ENCODE measurements at regions not wholly inside any gene's neighbourhood (a gene's known extent, or its start where the extent isn't known, plus 50 kb on each side); places are given as distances from the start of the nearest gene placed in this dataset.
"Not testable (repeated sequence)": the region's sequence is repeated elsewhere in the genome, so short reads cannot be mapped to it uniquely, and the experiment has no call there.

DNA sequence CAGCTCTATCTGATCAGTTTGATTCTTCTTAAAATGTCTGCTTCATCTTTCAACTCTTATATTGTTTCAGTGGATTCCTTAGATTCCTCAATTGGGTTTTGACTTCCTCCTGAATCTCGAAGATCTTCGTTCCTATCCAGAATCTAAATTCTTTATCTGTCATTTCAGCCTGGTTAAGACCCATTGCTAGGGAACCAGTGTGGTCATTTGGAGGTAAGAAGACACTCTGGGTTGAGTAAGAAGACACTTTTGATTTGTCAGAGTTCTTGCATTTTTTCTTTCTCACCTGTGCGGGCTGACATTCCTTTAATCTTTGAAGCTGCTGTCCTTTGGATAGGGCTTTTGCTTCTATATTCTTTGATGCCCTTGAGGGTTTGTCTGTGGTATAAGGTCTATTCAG, 291.9 kb downstream of the SLC7A11 start:
- no peaks in the 10 kb centered on the region for H3K4me1 ChIP-seq
- no peak overlapping the region for H3K27ac ChIP-seq
- TF ChIP-seq, protein P1, sequence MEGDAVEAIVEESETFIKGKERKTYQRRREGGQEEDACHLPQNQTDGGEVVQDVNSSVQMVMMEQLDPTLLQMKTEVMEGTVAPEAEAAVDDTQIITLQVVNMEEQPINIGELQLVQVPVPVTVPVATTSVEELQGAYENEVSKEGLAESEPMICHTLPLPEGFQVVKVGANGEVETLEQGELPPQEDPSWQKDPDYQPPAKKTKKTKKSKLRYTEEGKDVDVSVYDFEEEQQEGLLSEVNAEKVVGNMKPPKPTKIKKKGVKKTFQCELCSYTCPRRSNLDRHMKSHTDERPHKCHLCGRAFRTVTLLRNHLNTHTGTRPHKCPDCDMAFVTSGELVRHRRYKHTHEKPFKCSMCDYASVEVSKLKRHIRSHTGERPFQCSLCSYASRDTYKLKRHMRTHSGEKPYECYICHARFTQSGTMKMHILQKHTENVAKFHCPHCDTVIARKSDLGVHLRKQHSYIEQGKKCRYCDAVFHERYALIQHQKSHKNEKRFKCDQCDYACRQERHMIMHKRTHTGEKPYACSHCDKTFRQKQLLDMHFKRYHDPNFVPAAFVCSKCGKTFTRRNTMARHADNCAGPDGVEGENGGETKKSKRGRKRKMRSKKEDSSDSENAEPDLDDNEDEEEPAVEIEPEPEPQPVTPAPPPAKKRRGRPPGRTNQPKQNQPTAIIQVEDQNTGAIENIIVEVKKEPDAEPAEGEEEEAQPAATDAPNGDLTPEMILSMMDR (IDR thresholded peaks at IDR 0.05), result no peak
- H3K4me3 ChIP-seq, result no peak overlapping the region
- DNase-seq (ENCODE audit: low spot score in 2 of 2), result no peak
- no peaks in the 10 kb centered on the region for H3K36me3 ChIP-seq
- no peaks in the 10 kb centered on the region for H3K27me3 ChIP-seq
- no peaks in the 10 kb centered on the region for H3K9me3 ChIP-seq
- intact Hi-C loops (cut with DNase I), result no loop called here

DNA sequence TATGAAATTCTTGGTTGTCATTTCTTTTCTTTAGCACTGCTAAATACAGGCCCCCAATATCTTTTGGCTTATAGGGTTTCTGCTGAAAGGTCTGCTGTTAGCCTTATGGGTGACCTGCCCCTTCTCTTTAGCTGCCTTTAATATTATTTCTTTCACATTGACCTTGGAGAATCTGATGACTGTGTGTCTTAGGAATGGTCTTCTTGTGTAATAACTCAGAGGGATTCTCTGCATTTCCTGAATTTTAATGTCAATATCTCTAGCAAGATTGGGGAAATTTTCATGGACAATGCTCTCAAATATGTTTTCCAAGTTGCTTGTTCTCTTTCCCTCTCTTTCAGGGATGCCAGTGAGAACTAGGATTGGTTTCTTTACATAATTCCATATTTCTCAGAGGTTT, 292.4 kb downstream of the SLC7A11 start:
- no peak for DNase-seq (ENCODE audit: low spot score in 2 of 2)
- no peak overlapping the region for H3K4me3 ChIP-seq
- TF ChIP-seq, protein P1 (IDR thresholded peaks at IDR 0.05), result no peak
- H3K27me3 ChIP-seq, result no peaks in the 10 kb centered on the region
- no peaks in the 10 kb centered on the region for H3K9me3 ChIP-seq
- H3K36me3 ChIP-seq, result no peaks in the 10 kb centered on the region
- intact Hi-C loops (cut with DNase I), result no loop called here
- H3K27ac ChIP-seq, result no peak overlapping the region
- no peaks in the 10 kb centered on the region for H3K4me1 ChIP-seq

- Histone ChIP-seq H3K4me1 (no peaks in the 10 kb centered on the region), H3K27ac (no peak overlapping the region), H3K4me3 (no peak overlapping the region), H3K36me3 (no peaks in the 10 kb centered on the region), H3K27me3 (no peaks in the 10 kb centered on the region), H3K9me3 (no peaks in the 10 kb centered on the region)
- intact Hi-C loops (cut with DNase I), result no loop called here
- TF ChIP-seq, protein P1 (IDR thresholded peaks at IDR 0.05), result no peak
- no peak for DNase-seq (ENCODE audit: low spot score in 2 of 2)
Measured at GRCh38 chr4:137946453-137947174, 295.5 kb downstream of the SLC7A11 start.

DNA sequence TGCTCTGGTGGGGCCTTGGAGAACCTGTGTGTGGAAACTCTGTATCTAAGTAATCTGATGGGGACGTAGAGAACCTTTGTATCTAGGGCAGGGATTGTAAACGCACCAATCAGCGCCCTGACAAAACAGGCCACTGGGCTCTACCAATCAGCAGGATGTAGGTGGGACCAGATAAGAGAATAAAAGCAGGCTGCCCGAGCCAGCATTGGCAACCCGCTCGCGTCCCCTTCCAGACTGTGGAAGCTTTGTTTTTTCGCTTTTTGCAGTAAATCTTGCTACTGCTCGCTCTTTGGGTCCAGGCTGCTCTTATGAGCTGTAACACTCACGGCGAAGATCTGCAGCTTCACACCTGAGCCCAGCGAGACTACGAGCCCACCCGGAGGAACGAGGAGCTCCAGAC, 299.3 kb downstream of the SLC7A11 start:
- H3K4me1 ChIP-seq; H3K27me3 ChIP-seq; intact Hi-C loops (cut with DNase I); H3K27ac ChIP-seq; H3K36me3 ChIP-seq; DNase-seq (ENCODE audit: low spot score in 2 of 2); H3K4me3 ChIP-seq; H3K9me3 ChIP-seq: not testable (repeated sequence)

- H3K4me1 ChIP-seq; DNase-seq (ENCODE audit: low spot score in 2 of 2); H3K9me3 ChIP-seq; H3K36me3 ChIP-seq; intact Hi-C loops (cut with DNase I); H3K27me3 ChIP-seq; H3K27ac ChIP-seq; H3K4me3 ChIP-seq: not testable (repeated sequence)
Measured at GRCh38 chr4:137942015-137942515, 300.1 kb downstream of the SLC7A11 start.

- H3K9me3 ChIP-seq, result peaks cover 0 to 4% of the 10 kb centered on the region in 2 donors
- intact Hi-C loops (cut with DNase I), result no loop called here
- DNase-seq (ENCODE audit: low spot score in 2 of 2), result no peak
- H3K27me3 ChIP-seq, result no peaks in the 10 kb centered on the region
- H3K4me1 ChIP-seq, result no peaks in the 10 kb centered on the region
- no peak overlapping the region for H3K4me3 ChIP-seq
- H3K27ac ChIP-seq, result no peak overlapping the region
- TF ChIP-seq, protein P1 (IDR thresholded peaks at IDR 0.05), result no peak
- H3K36me3 ChIP-seq, result no peaks in the 10 kb centered on the region
Measured at GRCh38 chr4:137934911-137935310, 307.2 kb downstream of the SLC7A11 start.

GRCh38 chr4:137934046-137934445, 308.1 kb downstream of the SLC7A11 start:
- no peaks in the 10 kb centered on the region for H3K27me3 ChIP-seq
- H3K4me3 ChIP-seq, result no peak overlapping the region
- intact Hi-C loops (cut with DNase I), result no loop called here
- H3K9me3 ChIP-seq, result no peaks in the 10 kb centered on the region
- no peak for DNase-seq (ENCODE audit: low spot score in 2 of 2)
- no peak overlapping the region for H3K27ac ChIP-seq
- no peaks in the 10 kb centered on the region for H3K36me3 ChIP-seq
- TF ChIP-seq, protein P1 (IDR thresholded peaks at IDR 0.05), result no peak
- no peaks in the 10 kb centered on the region for H3K4me1 ChIP-seq

All from ascending aorta (tissue), 2 donors.